Neural cell (in vitro differentiated cells): ENCODE measurements at regions not wholly inside any gene's neighbourhood (a gene's known extent, or its start where the extent isn't known, plus 50 kb on each side); places are given as distances from the start of the nearest gene placed in this dataset.

Source experiments
- H2AFZ ChIP-seq: fragments of 200-600, 300-800 bp; sonication (generic), shearing (Covaris generic); 2 replicates; pipeline ENCODE4 v1.6.0; 2014; ENCODE audit warnings: low read depth, mild to moderate bottlenecking, antibody characterized with exemption, low read length, moderate library complexity
- H3F3A ChIP-seq: fragments of 200-600 bp; shearing (Covaris generic); 2 replicates; pipeline ENCODE4 v1.6.1; 2016; ENCODE audit warnings: mild to moderate bottlenecking, moderate library complexity, mixed read lengths, antibody characterized with exemption, low read length; ENCODE audit not compliant: insufficient read depth, poor library complexity, severe bottlenecking
- H3K27ac ChIP-seq: fragments of 200-600, 300-800 bp; sonication (generic), shearing (Covaris generic); 2 replicates; pipeline ENCODE4 v1.5.1; 2014; ENCODE audit warnings: mild to moderate bottlenecking, low read length, moderate library complexity
- H3K27me3 ChIP-seq: fragments of 300-800, 200-600 bp; sonication (generic), shearing (Covaris generic); 2 replicates; pipeline ENCODE4 v1.6.0; 2014; ENCODE audit warnings: mild to moderate bottlenecking, low read depth, low read length, moderate library complexity; ENCODE audit not compliant: insufficient read depth
- H3K36me3 ChIP-seq: fragments of 300-800, 200-600 bp; sonication (generic), shearing (Covaris generic); 2 replicates; pipeline ENCODE4 v1.5.1; 2014; ENCODE audit warnings: mild to moderate bottlenecking, antibody characterized with exemption, low read length, moderate library complexity; ENCODE audit not compliant: insufficient read depth
- H3K4me2 ChIP-seq: fragments of 300-800, 200-600 bp; sonication (generic), shearing (Covaris generic); 2 replicates; pipeline ENCODE4 v1.6.0; 2014; ENCODE audit warnings: mild to moderate bottlenecking, low read length
- H3K4me3 ChIP-seq: fragments of 300-800, 200-600 bp; sonication (generic), shearing (Covaris generic); 2 replicates; pipeline ENCODE4 v1.5.1; 2014; ENCODE audit warnings: mild to moderate bottlenecking, low read length, moderate library complexity
- H3K79me2 ChIP-seq: fragments of 200-600 bp; shearing (Covaris generic); replicated peaks from 2 replicates; pipeline ENCODE4 v1.6.0; 2014; ENCODE audit warnings: mild to moderate bottlenecking, low read length, moderate library complexity; ENCODE audit not compliant: insufficient read depth
- H3K9ac ChIP-seq: fragments of 300-800, 200-600 bp; sonication (generic), shearing (Covaris generic); 2 replicates; pipeline ENCODE4 v1.6.1; 2016; ENCODE audit warnings: mild to moderate bottlenecking, low read length, mixed read lengths
- H3K9me2 ChIP-seq: fragments of 200-600 bp; shearing (Covaris generic); 2 replicates; pipeline ENCODE4 v1.6.1; 2016; ENCODE audit warnings: mild to moderate bottlenecking, low read length, mixed read lengths; ENCODE audit not compliant: insufficient read depth
- H3K9me3 ChIP-seq: fragments of 200-600, 300-800 bp; sonication (generic), shearing (Covaris generic); 2 replicates; pipeline ENCODE4 v1.6.1; 2016; ENCODE audit warnings: mild to moderate bottlenecking, mixed run types, low read length, moderate library complexity, mixed read lengths
- H4K20me1 ChIP-seq: fragments of 200-600 bp; shearing (Covaris generic); 2 replicates; pipeline ENCODE4 v1.6.1; 2016; ENCODE audit warnings: mild to moderate bottlenecking, mixed run types; ENCODE audit not compliant: insufficient read depth
- CTCF ChIP-seq: fragments of 450-650 bp; IDR thresholded peaks from 2 replicates; pipeline ENCODE4 v1.5.1; 2014; ENCODE audit warnings: antibody characterized with exemption, mild to moderate bottlenecking, moderate library complexity; ENCODE audit not compliant: poor library complexity, severe bottlenecking
- EP300 ChIP-seq: fragments of 450-650 bp; conservative IDR thresholded peaks from 2 replicates; pipeline ENCODE4 v1.6.1; 2014; ENCODE audit warnings: antibody characterized with exemption, mild to moderate bottlenecking, moderate library complexity; ENCODE audit not compliant: poor library complexity, severe bottlenecking
- EZH2 ChIP-seq: fragments of 200-600, 300-800 bp; shearing (Covaris generic), sonication (generic); IDR thresholded peaks from 2 replicates; pipeline ENCODE4 v1.6.1; 2014; ENCODE audit warnings: antibody characterized with exemption, low read length, borderline replicate concordance, mild to moderate bottlenecking; ENCODE audit not compliant: insufficient read depth, poor library complexity, severe bottlenecking
- MXI1 ChIP-seq: fragments of 450-650 bp; conservative IDR thresholded peaks from 2 replicates; pipeline ENCODE4 v1.6.1; 2014; ENCODE audit warnings: antibody characterized with exemption, mild to moderate bottlenecking; ENCODE audit not compliant: poor library complexity, severe bottlenecking
- POLR2AphosphoS5 ChIP-seq: IDR thresholded peaks from 2 replicates; pipeline ENCODE4 v1.6.1; 2012
- RAD21 ChIP-seq: fragments of 450-650 bp; conservative IDR thresholded peaks from 2 replicates; pipeline ENCODE4 v1.6.1; 2014; ENCODE audit warnings: antibody characterized with exemption, mild to moderate bottlenecking, moderate library complexity
- REST ChIP-seq: IDR thresholded peaks from 2 replicates; pipeline ENCODE4 v1.6.1; 2012; ENCODE audit warnings: borderline replicate concordance
- SMC3 ChIP-seq: fragments of 450-650 bp; conservative IDR thresholded peaks from 2 replicates; pipeline ENCODE4 v1.6.1; 2014; ENCODE audit warnings: antibody characterized with exemption, mild to moderate bottlenecking, moderate library complexity; ENCODE audit not compliant: poor library complexity
- TAF1 ChIP-seq: IDR thresholded peaks from 2 replicates; pipeline ENCODE4 v1.6.1; 2012; ENCODE audit warnings: low read depth

- H4K20me1 ChIP-seq: no peaks in the 10 kb centered on the region
- no peak overlapping the region for H3K4me2 ChIP-seq
- H3K9me2 ChIP-seq: no peaks in the 10 kb centered on the region
- no peaks in the 10 kb centered on the region for H3F3A ChIP-seq
- no peaks in the 10 kb centered on the region for H3K79me2 ChIP-seq
- H3K9ac ChIP-seq: no peak overlapping the region
- H3K36me3 ChIP-seq: no peaks in the 10 kb centered on the region
- no peak overlapping the region for H3K27ac ChIP-seq
- H3K9me3 ChIP-seq: no peaks in the 10 kb centered on the region
- H2AFZ ChIP-seq: no peak overlapping the region
- no peak for TF ChIP-seq MXI1
- no peak for TF ChIP-seq RAD21
- no peak for TF ChIP-seq TAF1
- TF ChIP-seq SMC3: no peak
- no peaks in the 10 kb centered on the region for H3K27me3 ChIP-seq
- H3K4me3 ChIP-seq: no peak overlapping the region
Observed at GRCh38 chr9:629146-629545, 212.4 kb upstream of the DMRT1 start.

- no peaks in the 10 kb centered on the region for H3K36me3 ChIP-seq
- H3F3A ChIP-seq: no peaks in the 10 kb centered on the region
- H3K27ac ChIP-seq: no peak overlapping the region
- no peaks in the 10 kb centered on the region for H3K27me3 ChIP-seq
- no peaks in the 10 kb centered on the region for H3K9me2 ChIP-seq
- H3K9me3 ChIP-seq: no peaks in the 10 kb centered on the region
- no peak for TF ChIP-seq RAD21
- no peak for TF ChIP-seq TAF1
- TF ChIP-seq POLR2AphosphoS5: no peak
- TF ChIP-seq EZH2: no peak
- TF ChIP-seq CTCF: no peak
- TF ChIP-seq MXI1: no peak
- TF ChIP-seq SMC3: no peak
- no peak for TF ChIP-seq EP300
- no peak for TF ChIP-seq REST
- no peak overlapping the region for H3K4me2 ChIP-seq
- H2AFZ ChIP-seq: no peak overlapping the region
- no peaks in the 10 kb centered on the region for H4K20me1 ChIP-seq
- H3K9ac ChIP-seq: no peak overlapping the region
- no peaks in the 10 kb centered on the region for H3K79me2 ChIP-seq
- no peak overlapping the region for H3K4me3 ChIP-seq
Observed at GRCh38 chr9:630817-631216, 210.7 kb upstream of the DMRT1 start.

GRCh38 chr9:631596-631995 is 209.9 kb upstream of the DMRT1 start:
- Histone ChIP-seq H3K9me3 (no peaks in the 10 kb centered on the region), H3K4me2 (no peak overlapping the region), H3K9me2 (no peaks in the 10 kb centered on the region), H2AFZ (no peak overlapping the region), H3K9ac (no peak overlapping the region), H3K79me2 (no peaks in the 10 kb centered on the region), H3F3A (no peaks in the 10 kb centered on the region), H3K27me3 (no peaks in the 10 kb centered on the region), H4K20me1 (no peaks in the 10 kb centered on the region), H3K4me3 (no peak overlapping the region), H3K27ac (no peak overlapping the region), H3K36me3 (no peaks in the 10 kb centered on the region)
- TF ChIP-seq EZH2 (no peak), EP300 (no peak), TAF1 (no peak), POLR2AphosphoS5 (no peak), RAD21 (no peak), MXI1 (no peak), CTCF (no peak), SMC3 (no peak), REST (no peak)
